GM23338 (cell line): ENCODE measurements at regions not wholly inside any gene's neighbourhood (a gene's known extent, or its start where the extent isn't known, plus 50 kb on each side); places are given as distances from the start of the nearest gene placed in this dataset.

ENCODE experiments used
- ATAC-seq: fragments of 200-7000 bp; cut with Tn5 transposase; 3 replicates; pipeline ENCODE4 v1.9.1; 2020
- DNase-seq: peaks from one replicate; pipeline ENCODE4 v3.0.0-alpha.2; 2015; ENCODE audit warnings: low spot score
- H2AFZ ChIP-seq: fragments of 200-600 bp; sonication (generic); 2 replicates; pipeline ENCODE4 v1.8.0; 2016; ENCODE audit warnings: antibody characterized with exemption, mild to moderate bottlenecking, moderate library complexity
- H3F3A ChIP-seq: fragments of 200-600 bp; sonication (generic); replicated peaks from 2 replicates; pipeline ENCODE4 v1.8.0; 2017; ENCODE audit warnings: antibody characterized with exemption, mixed run types, low read depth
- H3K27ac ChIP-seq: fragments of 200-600 bp; sonication (generic); 2 replicates; pipeline ENCODE4 v1.6.1; 2016; ENCODE audit warnings: low read depth
- H3K27me3 ChIP-seq: fragments of 200-600 bp; sonication (generic); 2 replicates; pipeline ENCODE4 v1.8.0; 2016; ENCODE audit warnings: mild to moderate bottlenecking, mixed run types, moderate library complexity; ENCODE audit not compliant: insufficient read depth
- H3K36me3 ChIP-seq: fragments of 200-600 bp; sonication (generic); 2 replicates; pipeline ENCODE4 v1.8.0; 2016; ENCODE audit warnings: mild to moderate bottlenecking; ENCODE audit not compliant: insufficient read depth
- H3K4me1 ChIP-seq: fragments of 200-600 bp; sonication (generic); 2 replicates; pipeline ENCODE4 v1.8.0; 2016; ENCODE audit warnings: mild to moderate bottlenecking, moderate library complexity; ENCODE audit not compliant: insufficient read depth
- H3K4me2 ChIP-seq: fragments of 200-600 bp; sonication (generic); 2 replicates; pipeline ENCODE4 v1.7.1; 2017; ENCODE audit warnings: mixed run types
- H3K4me3 ChIP-seq: fragments of 200-600 bp; sonication (generic); 2 replicates; pipeline ENCODE4 v1.6.1; 2016; ENCODE audit warnings: mixed run types
- H3K79me2 ChIP-seq: fragments of 200-600 bp; sonication (generic); replicated peaks from 2 replicates; pipeline ENCODE4 v1.8.0; 2017; ENCODE audit warnings: mild to moderate bottlenecking; ENCODE audit not compliant: insufficient read depth
- H3K9me2 ChIP-seq: fragments of 200-600 bp; sonication (generic); 2 replicates; pipeline ENCODE4 v1.8.0; 2017; ENCODE audit not compliant: insufficient read depth
- H4K20me1 ChIP-seq: fragments of 200-600 bp; sonication (generic); replicated peaks from 2 replicates; pipeline ENCODE4 v1.8.0; 2017; ENCODE audit warnings: mild to moderate bottlenecking; ENCODE audit not compliant: insufficient read depth
- H3K27ac Mint-ChIP-seq: 2 replicates; pipeline ENCODE4 v1.8.0; 2020; ENCODE audit warnings: inconsistent platforms, mild to moderate bottlenecking, moderate library complexity, mixed read lengths
- H3K27me3 Mint-ChIP-seq: 3 replicates; pipeline ENCODE4 v1.8.0; 2022; ENCODE audit warnings: low read depth, mild to moderate bottlenecking, moderate library complexity, mixed read lengths, inconsistent platforms; ENCODE audit not compliant: insufficient read depth, poor library complexity
- H3K36me3 Mint-ChIP-seq: 3 replicates; pipeline ENCODE4 v1.8.0; 2021; ENCODE audit warnings: low read depth, mild to moderate bottlenecking, inconsistent platforms, moderate library complexity, mixed read lengths
- H3K4me1 Mint-ChIP-seq: 3 replicates; pipeline ENCODE4 v1.8.0; 2020; ENCODE audit warnings: mild to moderate bottlenecking, inconsistent platforms, mixed read lengths
- H3K4me3 Mint-ChIP-seq: 3 replicates; pipeline ENCODE4 v1.8.0; 2021; ENCODE audit warnings: moderate library complexity, mild to moderate bottlenecking, inconsistent platforms, mixed read lengths
- H3K9me3 Mint-ChIP-seq: 3 replicates; pipeline ENCODE4 v1.8.0; 2020; ENCODE audit warnings: moderate library complexity, mild to moderate bottlenecking, inconsistent platforms, mixed read lengths
- CREB1 ChIP-seq: fragments of 250-450 bp; sonication (Bioruptor Pico); IDR thresholded peaks from 2 replicates; pipeline ENCODE4 v1.5.0; 2020; ENCODE audit warnings: low read depth, mild to moderate bottlenecking, moderate library complexity
- CTCF ChIP-seq, 2 experiments: fragments of 200-600 bp in 1 of 2; sonication (generic) in 1 of 2; conservative IDR thresholded peaks; 2 replicates each; pipeline versions ENCODE4 v1.5.1 to v1.6.1; 2016 to 2017; ENCODE audit warnings: antibody characterized with exemption in 2 of 2, low read depth in 2 of 2, mild to moderate bottlenecking in 2 of 2, moderate library complexity in 1 of 2
- ETS1 ChIP-seq: IDR thresholded peaks from 2 replicates; pipeline ENCODE4 v1.6.1; 2016; ENCODE audit warnings: antibody characterized with exemption
- EZH2 ChIP-seq: fragments of 200-600 bp; sonication (generic); IDR thresholded peaks from one replicate; pipeline ENCODE4 v1.8.0; 2017; ENCODE audit warnings: antibody characterized with exemption, mild to moderate bottlenecking, low read depth; ENCODE audit not compliant: unreplicated experiment
- EZH2phosphoT487 ChIP-seq: fragments of 200-600 bp; sonication (generic); IDR thresholded peaks from one replicate; pipeline ENCODE4 v1.8.1; 2018; ENCODE audit warnings: antibody characterized with exemption; ENCODE audit not compliant: unreplicated experiment
- JUNB ChIP-seq: IDR thresholded peaks from one replicate; pipeline ENCODE4 v1.6.1; 2016; ENCODE audit warnings: antibody characterized with exemption; ENCODE audit not compliant: unreplicated experiment
- NANOG ChIP-seq: IDR thresholded peaks from 2 replicates; pipeline ENCODE4 v1.6.1; 2016; ENCODE audit warnings: antibody characterized with exemption, borderline replicate concordance
- POLR2AphosphoS5 ChIP-seq: IDR thresholded peaks from 2 replicates; pipeline ENCODE4 v1.6.1; 2016; ENCODE audit warnings: antibody characterized with exemption, low read depth
- REST ChIP-seq: IDR thresholded peaks from one replicate; pipeline ENCODE4 v1.6.1; 2018; ENCODE audit warnings: antibody characterized with exemption; ENCODE audit not compliant: unreplicated experiment
- STAT1 ChIP-seq: IDR thresholded peaks from one replicate; pipeline ENCODE4 v1.6.1; 2016; ENCODE audit warnings: antibody characterized with exemption; ENCODE audit not compliant: unreplicated experiment
- ZNF114 ChIP-seq: fragments of 250-450 bp; sonication (Bioruptor Pico); IDR thresholded peaks from 2 replicates; pipeline ENCODE4 v1.5.0; 2020; ENCODE audit warnings: mild to moderate bottlenecking, moderate library complexity
- ZNF331 ChIP-seq: fragments of 250-450 bp; sonication (Bioruptor Pico); IDR thresholded peaks from 2 replicates; pipeline ENCODE4 v1.5.0; 2020; ENCODE audit warnings: low read depth, mild to moderate bottlenecking, moderate library complexity
- ZNF462 ChIP-seq: fragments of 250-450 bp; sonication (Bioruptor Pico); IDR thresholded peaks from 2 replicates; pipeline ENCODE4 v1.5.0; 2020; ENCODE audit warnings: mild to moderate bottlenecking, moderate library complexity

- H3K27me3 ChIP-seq, result peaks cover 100% of the 10 kb centered on the region
- no peaks in the 10 kb centered on the region for H3K9me2 ChIP-seq
- H3K4me3 ChIP-seq, result no peak overlapping the region
- TF ChIP-seq CTCF (conservative IDR thresholded peaks at IDR 0.05; ENCODE audit: low read depth in 2 of 2), result no peak
- TF ChIP-seq ZNF331 (CRISPR knock-in tag), result no peak
- TF ChIP-seq NANOG, result no peak
- TF ChIP-seq STAT1, result no peak
- TF ChIP-seq REST, result no peak
- TF ChIP-seq ZNF462 (CRISPR knock-in tag), result no peak
- TF ChIP-seq EZH2, result no peak
- TF ChIP-seq EZH2phosphoT487, result no peak
- TF ChIP-seq POLR2AphosphoS5, result no peak
- no peak for TF ChIP-seq ZNF114 (CRISPR knock-in tag)
- TF ChIP-seq ETS1, result no peak
- no peak for TF ChIP-seq JUNB
- no peak for TF ChIP-seq CREB1 (CRISPR knock-in tag)
- H3F3A ChIP-seq, result no peaks in the 10 kb centered on the region
- no peak overlapping the region for H3K4me2 ChIP-seq
- no peak for DNase-seq
- Mint-ChIP-seq H3K27ac (no peak overlapping the region), H3K4me3 (no peak overlapping the region), H3K27me3 (peaks cover 99% of the 10 kb centered on the region), H3K4me1 (no peaks in the 10 kb centered on the region), H3K36me3 (no peaks in the 10 kb centered on the region), H3K9me3 (no peaks in the 10 kb centered on the region)
- H3K79me2 ChIP-seq, result no peaks in the 10 kb centered on the region
- H3K4me1 ChIP-seq, result no peaks in the 10 kb centered on the region
- H3K27ac ChIP-seq, result no peak overlapping the region
- H2AFZ ChIP-seq, result no peak overlapping the region
- no peaks in the 10 kb centered on the region; the same call in 1 of the 2 replicates for H4K20me1 ChIP-seq
- no peak for ATAC-seq
- H3K36me3 ChIP-seq, result no peaks in the 10 kb centered on the region
Measured at GRCh38 chr22:22407061-22407460, 101.5 kb downstream of the ZNF280B start.
